DND-41 (cell line): ENCODE measurements at regions not wholly inside any gene's neighbourhood (a gene's known extent, or its start where the extent isn't known, plus 50 kb on each side); places are given as distances from the start of the nearest gene placed in this dataset.

Experiments
- EZH2 ChIP-seq: IDR thresholded peaks from 3 replicates; pipeline ENCODE4 v1.6.1; 2012; ENCODE audit warnings: borderline replicate concordance, low read depth, mild to moderate bottlenecking, moderate library complexity, low read length, inconsistent platforms; ENCODE audit not compliant: severe bottlenecking
- TF ChIP-seq, protein P1 (sequence below): IDR thresholded peaks from 2 replicates; pipeline ENCODE4 v1.5.1; 2012; ENCODE audit warnings: borderline replicate concordance, low read length, moderate library complexity, mild to moderate bottlenecking; ENCODE audit not compliant: poor library complexity, severe bottlenecking; ENCODE audit errors: extremely low read depth

DNA sequence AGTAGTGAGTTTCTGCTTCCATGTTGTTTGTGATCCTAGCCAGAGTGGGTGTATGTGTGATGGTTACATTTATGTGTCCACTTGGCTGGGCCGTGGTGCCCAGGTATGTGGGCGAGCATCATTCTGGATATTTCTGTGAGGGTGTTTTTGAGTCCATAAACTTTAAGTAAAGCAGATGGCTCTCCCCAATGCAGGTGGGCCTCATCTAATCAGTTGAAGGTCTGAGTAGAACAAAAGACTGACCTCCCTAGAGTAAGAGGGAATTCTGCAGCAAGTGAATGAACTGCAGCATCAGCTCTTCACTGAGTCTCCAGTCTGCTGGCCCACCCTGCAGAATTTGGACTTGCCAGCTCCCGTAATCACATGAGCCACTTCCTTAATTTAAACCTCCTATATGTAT, 571.9 kb downstream of the ACTR3B start:
- TF ChIP-seq, protein P1, sequence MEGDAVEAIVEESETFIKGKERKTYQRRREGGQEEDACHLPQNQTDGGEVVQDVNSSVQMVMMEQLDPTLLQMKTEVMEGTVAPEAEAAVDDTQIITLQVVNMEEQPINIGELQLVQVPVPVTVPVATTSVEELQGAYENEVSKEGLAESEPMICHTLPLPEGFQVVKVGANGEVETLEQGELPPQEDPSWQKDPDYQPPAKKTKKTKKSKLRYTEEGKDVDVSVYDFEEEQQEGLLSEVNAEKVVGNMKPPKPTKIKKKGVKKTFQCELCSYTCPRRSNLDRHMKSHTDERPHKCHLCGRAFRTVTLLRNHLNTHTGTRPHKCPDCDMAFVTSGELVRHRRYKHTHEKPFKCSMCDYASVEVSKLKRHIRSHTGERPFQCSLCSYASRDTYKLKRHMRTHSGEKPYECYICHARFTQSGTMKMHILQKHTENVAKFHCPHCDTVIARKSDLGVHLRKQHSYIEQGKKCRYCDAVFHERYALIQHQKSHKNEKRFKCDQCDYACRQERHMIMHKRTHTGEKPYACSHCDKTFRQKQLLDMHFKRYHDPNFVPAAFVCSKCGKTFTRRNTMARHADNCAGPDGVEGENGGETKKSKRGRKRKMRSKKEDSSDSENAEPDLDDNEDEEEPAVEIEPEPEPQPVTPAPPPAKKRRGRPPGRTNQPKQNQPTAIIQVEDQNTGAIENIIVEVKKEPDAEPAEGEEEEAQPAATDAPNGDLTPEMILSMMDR = no peak
- no peak for TF ChIP-seq EZH2
